IPS DF 19.7 (cell line): ENCODE measurements at regions not wholly inside any gene's neighbourhood (a gene's known extent, or its start where the extent isn't known, plus 50 kb on each side); places are given as distances from the start of the nearest gene placed in this dataset.

ENCODE experiments used
- DNase-seq: peaks from one replicate; pipeline ENCODE4 v3.0.0-alpha.2; 2013; ENCODE audit warnings: low read depth, low spot score

GRCh38 chr21:25424048-25424447 is 183.2 kb downstream of the MRPL39 start:
- DNase-seq = no peak

GRCh38 chr21:25422610-25423608 is 184.4 kb downstream of the MRPL39 start:
- no peak for DNase-seq

DNA sequence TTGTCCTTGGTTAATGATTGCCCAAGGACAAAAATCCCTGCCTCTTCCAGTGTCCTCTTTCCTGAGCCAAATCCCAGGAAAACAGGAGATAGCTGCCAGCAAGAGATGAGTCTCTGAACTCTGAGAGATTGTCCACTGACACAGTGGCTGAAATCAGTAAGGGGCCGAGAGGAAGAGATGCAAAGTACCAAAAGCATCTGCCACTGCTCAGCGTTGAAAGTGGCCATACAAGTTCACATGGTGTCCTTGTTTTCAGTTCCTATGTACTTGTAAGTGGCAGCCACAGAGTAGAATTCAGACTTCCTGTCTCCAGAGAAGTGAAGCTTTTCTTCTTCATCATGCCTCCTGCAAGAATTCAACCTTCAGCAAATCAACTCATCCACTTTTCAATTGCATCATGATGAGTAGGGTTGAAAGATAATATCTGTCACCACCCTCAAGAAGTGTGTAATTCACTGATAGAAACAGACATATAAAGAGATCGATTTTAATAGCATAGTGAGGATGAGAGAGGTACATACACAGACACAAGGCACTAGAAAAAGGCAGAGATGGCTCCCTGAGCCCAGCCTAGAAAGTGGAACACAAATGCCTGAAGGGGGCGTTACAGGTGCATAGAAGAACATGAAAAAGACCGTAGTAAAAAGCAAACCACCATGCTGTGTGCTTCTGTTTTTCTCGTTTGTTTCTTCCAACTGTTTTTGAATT is 185.8 kb downstream of the MRPL39 start:
- DNase-seq = no peak

GRCh38 chr21:25420831-25421230 is 186.4 kb downstream of the MRPL39 start:
- DNase-seq = no peak

DNA sequence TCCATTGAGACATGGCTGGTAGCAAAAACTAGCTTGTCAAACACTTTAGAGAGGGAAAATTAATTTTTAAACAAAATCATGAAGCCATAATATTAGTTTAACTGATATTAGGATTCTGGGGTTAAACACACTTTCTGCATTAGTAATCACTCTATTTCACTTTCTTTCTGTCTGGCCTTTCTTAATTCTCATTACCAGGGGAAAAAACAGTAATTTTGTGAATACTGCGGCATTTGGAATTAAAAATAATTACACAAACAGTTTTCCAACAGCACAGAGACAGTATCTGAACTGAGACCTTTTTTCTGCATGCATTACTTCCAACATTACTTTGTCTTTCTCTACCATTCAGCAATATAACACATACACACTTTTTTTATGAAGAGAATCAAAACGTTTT is 190.6 kb downstream of the MRPL39 start:
- no peak for DNase-seq

DNA sequence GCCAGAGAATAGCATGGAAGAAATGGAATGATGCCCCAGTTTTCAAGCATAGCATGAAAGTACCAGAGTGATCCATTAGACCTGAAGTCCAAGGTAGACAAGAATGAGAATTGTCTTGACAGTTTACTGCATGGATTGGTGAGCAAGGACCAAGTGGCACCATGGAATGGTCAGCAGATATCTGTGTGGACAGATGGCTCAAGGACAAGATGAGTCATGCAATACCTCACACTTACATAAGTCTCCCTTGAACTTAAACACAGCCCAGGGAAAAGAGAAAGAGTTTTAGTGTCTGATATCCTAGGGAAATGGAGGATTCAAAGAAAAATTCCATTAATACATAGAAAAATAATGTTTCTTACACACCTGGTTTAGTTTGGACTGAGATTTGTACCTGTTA is 195.2 kb downstream of the MRPL39 start:
- no peak for DNase-seq

GRCh38 chr21:25409978-25410377 is 197.3 kb downstream of the MRPL39 start:
- no peak for DNase-seq

DNA sequence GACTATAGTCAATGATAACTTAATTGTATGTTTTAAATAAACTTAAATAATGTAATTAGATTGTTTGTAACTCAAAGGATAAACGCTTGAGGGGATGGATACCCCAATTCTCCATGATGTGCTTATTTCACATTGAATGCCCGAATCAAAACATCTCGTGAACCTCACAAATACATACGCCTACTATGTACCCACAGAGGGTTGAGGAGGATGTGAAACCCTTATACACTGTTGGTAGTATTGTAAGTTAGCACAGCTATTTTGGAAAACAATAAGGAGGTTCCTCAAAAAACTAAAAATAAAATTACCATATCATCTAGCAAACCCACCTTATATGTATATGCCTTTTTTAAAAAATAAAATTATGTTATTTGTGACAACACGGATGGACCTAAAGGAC is 198.6 kb downstream of the MRPL39 start:
- no peak for DNase-seq

GRCh38 chr21:25406887-25407579 is 200.2 kb downstream of the MRPL39 start:
- no peak for DNase-seq

GRCh38 chr21:25405984-25406383 is 201.3 kb downstream of the MRPL39 start:
- no peak for DNase-seq

DNA sequence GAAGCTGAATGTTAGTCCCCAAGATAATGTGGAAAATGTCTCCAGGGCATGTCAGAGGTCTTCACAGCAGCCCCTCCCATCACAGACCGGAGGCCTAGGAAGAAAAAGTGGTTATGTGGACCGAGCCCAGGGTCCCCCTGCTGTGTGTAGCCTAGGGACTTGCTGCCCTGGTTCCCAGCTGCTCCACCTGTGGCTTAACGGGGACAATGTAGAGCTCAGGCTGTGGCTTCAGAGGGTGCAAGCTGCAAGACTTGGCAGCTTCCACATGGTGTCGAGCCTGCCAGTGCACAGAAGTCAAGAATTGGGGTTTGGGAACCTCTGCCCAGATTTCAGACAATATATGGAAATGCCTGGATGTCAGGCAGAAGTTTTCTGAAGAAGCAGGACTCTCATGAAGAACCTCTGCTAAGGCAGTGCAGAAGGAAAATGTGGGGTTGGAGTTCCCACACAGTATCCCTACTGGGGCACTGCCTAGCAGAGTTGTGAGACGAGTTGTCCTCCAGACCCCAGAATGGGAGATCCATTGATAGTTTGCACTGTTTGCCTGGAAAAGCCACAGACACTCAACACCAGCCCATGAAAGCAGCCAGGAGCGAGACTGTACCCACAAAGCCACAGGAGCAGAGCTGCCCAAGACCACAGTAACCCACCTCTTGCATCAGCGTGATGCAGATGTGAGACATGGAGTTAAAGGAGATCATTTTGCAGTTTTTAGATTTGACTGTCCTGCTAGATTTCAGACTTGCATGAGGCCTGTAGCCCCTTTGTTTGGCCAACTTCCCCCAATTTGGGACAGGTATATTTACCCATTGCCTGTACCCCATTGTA is 204.9 kb downstream of the MRPL39 start:
- no peak for DNase-seq

- DNase-seq = no peak
Measured at GRCh38 chr21:25400427-25400826, 206.9 kb downstream of the MRPL39 start.

DNA sequence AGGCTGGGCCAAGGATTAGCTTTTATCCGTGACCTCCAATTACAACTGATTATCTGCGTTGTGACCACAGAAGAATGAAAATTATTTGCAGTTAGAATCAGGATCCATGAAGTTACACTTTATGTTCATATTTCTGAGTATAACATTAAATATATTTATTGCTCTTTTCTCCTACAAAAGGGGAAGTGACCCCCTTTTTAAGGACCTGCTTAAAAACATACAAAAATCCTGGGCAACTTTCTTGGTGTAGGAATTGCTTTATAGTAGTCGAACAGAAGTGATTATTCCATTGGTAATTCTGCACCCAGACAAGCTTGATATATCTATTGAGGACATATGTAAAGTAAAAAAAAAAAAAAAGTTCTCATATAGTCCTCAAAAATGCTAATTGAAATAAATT is 208.7 kb downstream of the MRPL39 start:
- DNase-seq = no peak

- DNase-seq = no peak
Measured at GRCh38 chr21:25396135-25396711, 211.1 kb downstream of the MRPL39 start.

GRCh38 chr21:25391777-25392176 is 215.5 kb downstream of the MRPL39 start:
- no peak for DNase-seq

DNA sequence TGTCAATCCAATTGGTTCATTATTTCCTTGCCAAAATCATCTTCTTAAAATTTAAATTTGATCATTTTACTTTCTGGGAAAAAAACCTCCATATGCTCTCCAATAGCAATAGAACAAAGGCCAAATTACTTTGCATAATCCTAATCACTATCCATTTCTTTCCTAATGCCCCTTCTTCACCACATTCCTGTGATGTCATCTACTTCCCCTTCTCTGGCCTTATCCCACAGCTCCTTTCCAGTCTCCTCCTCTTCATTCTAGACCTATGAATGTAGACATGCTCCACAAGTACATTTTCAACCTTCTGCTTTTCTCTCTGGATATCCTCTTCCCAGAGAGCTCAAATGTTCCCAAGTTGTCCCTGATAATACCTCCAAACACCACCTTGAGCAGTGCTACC is 216.6 kb downstream of the MRPL39 start:
- no peak for DNase-seq

DNA sequence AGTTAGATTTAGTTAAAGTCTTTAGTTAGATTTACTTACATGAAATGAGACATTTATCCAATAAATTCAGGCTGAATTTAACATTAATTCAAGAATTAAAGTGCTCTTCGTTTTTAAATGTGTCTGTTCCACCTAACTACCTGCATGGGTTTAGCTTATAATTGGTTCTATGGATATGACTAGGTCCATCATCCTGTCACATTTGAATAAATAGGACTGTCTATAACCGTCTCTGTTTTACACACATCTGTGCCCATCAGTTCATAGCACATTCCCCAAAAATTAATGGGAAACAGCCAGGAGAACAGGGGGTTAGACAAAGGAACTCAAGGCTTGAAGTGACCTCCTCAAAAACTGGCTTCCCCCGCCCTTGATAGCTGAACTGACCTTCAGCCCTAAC is 219.6 kb downstream of the MRPL39 start:
- DNase-seq = no peak

DNA sequence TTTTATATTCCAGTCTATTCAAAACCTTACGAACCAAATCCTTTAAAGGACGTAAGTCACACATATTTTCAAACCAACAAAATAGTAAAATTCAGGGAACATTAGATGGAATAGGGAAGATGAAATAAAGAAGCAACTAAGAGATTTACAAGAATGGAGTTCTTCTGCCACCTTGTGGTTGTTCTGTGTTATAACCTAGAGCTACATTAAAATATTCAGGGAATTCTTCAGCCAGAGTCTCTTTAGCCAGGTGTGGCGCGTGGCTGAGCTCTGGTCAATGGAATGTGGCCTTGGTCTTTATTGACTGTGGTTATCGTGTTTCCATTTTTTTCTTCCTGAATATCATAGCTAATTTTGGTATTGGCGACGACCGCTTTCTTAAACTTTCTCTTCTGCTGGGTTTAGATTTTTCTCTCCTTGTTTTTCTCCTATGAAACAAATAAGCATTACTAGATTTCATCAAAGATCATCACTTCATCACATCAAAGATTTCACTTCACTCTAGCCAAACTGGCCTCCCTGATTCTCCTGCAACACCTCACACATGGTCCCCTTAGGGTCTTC is 221.3 kb downstream of the MRPL39 start:
- peak; percentile 33 for DNase-seq

DNA sequence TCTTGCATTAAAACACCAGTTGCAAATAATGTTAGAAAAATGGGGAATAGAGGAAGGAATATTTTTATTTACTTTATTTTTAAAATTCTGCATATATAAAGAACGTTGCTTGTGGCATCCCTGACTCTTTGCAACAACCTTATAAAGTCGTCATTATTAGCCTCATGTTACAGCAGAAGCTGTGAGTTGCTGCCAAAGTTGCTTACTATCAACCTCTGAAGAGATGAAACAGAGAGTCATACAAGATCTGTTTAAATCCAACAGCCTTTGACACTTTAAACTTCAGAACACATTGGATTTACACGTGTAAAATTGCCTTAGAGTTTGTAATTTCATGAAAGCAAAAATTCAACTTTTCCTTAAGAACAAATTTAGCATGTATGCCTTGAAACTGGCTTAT is 221.9 kb downstream of the MRPL39 start:
- no peak for DNase-seq

GRCh38 chr21:25384782-25385181 is 222.5 kb downstream of the MRPL39 start:
- DNase-seq = no peak

GRCh38 chr21:25383545-25383944 is 223.7 kb downstream of the MRPL39 start:
- no peak for DNase-seq
